Hematopoietic multipotent progenitor cell (in vitro differentiated cells): ENCODE measurements at regions not wholly inside any gene's neighbourhood (a gene's known extent, or its start where the extent isn't known, plus 50 kb on each side); places are given as distances from the start of the nearest gene placed in this dataset.

Experiments
- DNase-seq, 3 donors: peaks; one replicate each; pipeline ENCODE4 v3.0.0-alpha.2; 2011 to 2015; ENCODE audit warnings: low read depth in 2 of 3, low spot score in 2 of 3

GRCh38 chr1:102083192-102083591 lies 86.5 kb upstream of the OLFM3 start:
- no peak for DNase-seq

- no peak for DNase-seq
These were observed 78.1 kb upstream of the OLFM3 start for GRCh38 chr1:102074874-102075273.

- DNase-seq, result no peak
These were observed 74.7 kb upstream of the OLFM3 start for GRCh38 chr1:102071451-102071850.

GRCh38 chr1:102050556-102050955 lies 53.8 kb upstream of the OLFM3 start:
- DNase-seq, result peak in 2 of 3 donors; percentile 2 to 40

GRCh38 chr1:102047724-102048123 lies 51.0 kb upstream of the OLFM3 start:
- DNase-seq, result no peak
